Stromal cell of bone marrow (primary cell): ENCODE measurements at regions not wholly inside any gene's neighbourhood (a gene's known extent, or its start where the extent isn't known, plus 50 kb on each side); places are given as distances from the start of the nearest gene placed in this dataset.
"Not testable (repeated sequence)": the region's sequence is repeated elsewhere in the genome, so short reads cannot be mapped to it uniquely, and the experiment has no call there.

ENCODE experiments used
- DNase-seq: peaks from one replicate; pipeline ENCODE4 v3.0.0-alpha.2; 2012; ENCODE audit warnings: low read depth

DNA sequence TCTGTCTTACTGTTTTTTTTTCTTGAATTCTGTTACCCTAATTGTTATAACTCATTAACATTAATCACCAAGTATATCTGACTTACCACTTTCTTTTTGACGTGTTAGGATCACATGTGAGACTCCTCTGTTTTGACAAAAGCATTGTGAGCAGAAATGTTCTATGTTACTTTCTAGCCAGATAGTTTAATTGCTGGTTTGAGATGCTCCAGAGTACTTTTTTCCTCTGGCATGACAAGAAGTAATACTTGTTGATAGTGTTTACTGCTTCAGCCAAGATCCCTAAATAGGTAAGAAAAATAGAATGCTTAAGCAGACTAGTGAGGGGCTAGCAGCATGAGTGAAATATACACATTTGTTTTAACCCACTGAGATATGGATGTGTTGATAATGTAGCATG, 303.9 kb upstream of the PABPC4L start:
- DNase-seq = no peak

DNA sequence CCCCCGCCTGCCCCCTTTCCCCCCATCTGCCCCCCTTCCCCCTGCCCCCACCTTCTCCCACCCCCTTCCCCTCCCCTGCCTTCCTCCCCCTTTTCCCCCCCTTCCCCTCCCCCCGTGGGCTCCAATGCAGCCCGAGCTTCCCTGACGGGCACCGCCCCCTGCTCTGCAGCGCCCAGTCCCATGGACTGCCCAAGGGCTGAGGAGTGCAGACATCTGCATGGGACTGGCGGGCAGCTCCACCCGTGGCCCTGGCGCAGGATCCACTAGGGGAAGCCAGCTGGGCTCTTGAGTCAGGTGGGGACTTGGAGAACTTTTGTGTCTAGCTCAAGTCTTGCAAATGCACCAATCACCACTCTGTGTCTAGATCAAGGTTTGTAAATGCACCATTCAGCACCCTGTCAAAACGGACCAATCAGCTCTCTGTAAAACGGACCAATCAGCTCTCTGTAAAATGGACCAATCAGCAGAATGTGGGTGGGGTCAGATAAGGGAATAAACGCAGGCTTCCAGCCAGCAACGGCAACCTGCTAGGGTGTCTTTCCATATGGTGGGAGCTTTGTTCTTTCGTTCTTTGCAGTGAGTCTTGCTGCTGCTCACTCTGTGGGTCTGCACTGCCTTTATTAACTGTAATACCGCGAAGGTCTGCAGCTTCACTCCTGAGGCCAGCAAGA, 300.5 kb upstream of the PABPC4L start:
- no peak for DNase-seq

GRCh38 chr4:134501488-134501887, 299.9 kb upstream of the PABPC4L start:
- not testable (repeated sequence) for DNase-seq

DNA sequence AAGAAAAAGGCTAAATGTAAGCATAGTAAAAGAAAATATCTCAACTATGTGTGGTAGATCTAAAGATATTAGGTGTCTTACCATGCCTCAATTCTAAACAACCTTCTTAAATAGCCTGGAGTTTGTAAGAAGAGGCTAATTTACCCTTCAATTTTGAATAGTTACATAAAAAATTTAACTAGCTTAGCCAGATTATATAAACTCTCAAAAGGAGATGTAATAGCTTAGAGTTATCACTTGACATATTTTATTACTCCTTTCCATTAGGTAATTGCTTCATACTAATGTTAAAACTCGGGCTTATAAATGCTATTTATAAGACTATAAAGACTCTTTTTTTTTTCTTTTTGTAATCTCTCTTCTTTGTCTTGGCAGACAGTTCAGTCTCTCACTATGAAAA, 297.5 kb upstream of the PABPC4L start:
- no peak for DNase-seq

DNA sequence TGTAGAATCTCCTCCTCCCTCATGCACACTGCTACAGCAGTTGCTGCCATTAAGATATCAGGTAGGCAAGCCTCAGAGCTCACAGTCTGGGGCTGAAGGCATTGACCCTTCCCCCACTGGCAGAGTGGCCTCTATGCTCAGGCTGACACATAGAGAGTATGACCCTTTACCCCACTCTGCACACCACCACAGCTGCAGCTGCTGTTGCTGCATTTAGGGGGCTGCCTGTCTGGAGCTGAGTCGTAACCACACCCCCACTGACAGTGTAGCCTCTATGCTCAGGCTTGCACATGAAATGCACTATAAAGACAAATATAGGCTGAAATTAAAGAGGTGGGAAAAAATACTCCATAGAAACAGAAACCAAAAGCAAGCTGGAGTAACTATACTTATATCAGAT, 289.3 kb upstream of the PABPC4L start:
- no peak for DNase-seq

GRCh38 chr4:134483514-134483913, 281.9 kb upstream of the PABPC4L start:
- not testable (repeated sequence) for DNase-seq

DNA sequence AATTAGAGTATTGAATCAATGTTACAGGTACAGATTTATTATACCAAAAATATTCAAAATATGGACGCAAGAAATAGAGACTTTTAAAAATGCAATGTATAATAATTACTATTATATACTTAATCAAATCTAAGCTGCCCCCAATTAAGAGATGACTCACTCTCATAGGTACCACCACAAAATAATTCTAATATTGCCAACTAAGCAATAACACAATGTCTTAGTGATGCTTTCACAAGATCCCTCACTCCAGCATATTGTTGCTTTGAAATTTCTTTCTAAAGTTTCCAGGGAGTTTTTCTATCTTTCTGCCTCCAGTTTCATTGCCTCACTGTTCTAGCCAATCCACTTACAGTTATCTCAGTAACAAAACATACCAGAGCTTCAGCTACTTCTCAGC, 270.0 kb upstream of the PABPC4L start:
- DNase-seq = no peak

DNA sequence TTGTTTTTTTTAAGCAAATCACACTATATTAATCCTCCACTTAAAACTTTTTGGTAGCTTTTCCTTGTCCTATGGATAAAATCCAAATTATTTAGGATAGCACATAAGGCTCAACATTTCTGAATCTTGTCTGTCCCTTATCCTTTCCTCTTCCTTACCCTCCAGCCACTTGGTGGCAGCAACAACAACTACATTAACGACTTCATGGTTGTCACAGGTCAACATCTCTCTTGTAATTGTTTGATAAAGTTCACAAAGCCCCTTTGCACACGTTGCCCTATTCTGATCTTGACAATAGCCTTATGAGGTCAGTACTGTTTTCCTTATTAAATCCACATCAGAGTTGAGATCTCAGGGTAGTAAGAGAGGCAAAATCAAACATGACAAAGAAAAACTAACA, 269.0 kb upstream of the PABPC4L start:
- peak; percentile 0 for DNase-seq

DNA sequence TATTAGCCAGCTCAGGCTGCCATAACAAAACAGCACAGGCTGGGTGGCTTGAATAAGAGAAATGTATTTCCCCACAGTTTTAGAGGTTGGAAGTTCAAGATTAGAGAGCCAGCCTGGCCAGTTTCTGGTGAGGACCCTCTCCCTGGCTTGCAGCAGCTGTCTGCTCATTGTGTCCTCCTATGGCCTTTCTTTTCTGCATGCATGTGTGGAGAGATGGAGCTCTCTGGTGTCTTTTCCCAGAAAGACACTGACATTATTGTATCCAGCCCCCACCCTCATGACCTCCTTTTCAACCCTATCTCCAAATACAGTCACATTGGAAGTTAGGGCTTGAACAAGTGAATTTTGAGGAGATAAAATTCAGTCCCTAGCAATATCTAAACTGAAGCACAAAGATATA, 263.8 kb upstream of the PABPC4L start:
- DNase-seq = no peak

DNA sequence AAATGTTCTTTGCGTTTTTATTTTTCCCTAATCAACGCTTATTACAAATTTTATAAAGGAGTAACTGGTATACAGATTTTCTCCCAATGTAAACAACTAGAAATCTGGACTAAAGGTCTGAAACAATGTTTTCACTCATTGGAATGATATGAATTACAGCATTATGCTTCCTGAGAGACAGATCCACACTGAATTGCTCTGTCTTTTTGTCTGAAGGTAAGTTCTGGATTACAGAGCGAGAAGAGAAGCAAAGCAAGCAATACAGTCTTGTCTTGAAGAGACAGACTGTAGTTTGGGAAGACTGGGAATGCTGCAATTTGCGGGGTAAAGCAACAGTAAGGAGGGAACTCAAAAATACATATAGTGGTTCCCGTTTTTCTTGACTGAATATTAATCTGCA, 262.2 kb upstream of the PABPC4L start:
- no peak for DNase-seq

DNA sequence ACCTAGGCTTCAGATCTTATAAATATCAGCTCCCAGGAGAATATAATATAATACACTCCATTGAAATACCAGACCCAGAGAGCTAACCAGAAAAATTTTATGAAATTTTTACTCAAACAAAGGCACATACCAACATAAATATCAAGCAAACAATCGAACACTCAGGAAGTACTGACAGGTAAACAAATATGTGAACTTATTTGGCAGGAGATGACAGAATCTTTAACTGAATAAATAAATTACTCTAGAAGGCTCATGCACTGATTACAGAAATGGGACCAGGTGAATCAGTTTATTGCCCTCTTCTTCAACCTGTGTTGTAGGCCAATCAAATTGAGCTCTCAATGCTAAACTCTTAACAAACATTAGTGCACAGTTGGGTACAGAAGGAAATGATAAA, 225.2 kb upstream of the PABPC4L start:
- no peak for DNase-seq

- DNase-seq = no peak
Measured at GRCh38 chr4:134425756-134426155, 224.2 kb upstream of the PABPC4L start.

- no peak for DNase-seq
Measured at GRCh38 chr4:134422776-134423175, 221.2 kb upstream of the PABPC4L start.

DNA sequence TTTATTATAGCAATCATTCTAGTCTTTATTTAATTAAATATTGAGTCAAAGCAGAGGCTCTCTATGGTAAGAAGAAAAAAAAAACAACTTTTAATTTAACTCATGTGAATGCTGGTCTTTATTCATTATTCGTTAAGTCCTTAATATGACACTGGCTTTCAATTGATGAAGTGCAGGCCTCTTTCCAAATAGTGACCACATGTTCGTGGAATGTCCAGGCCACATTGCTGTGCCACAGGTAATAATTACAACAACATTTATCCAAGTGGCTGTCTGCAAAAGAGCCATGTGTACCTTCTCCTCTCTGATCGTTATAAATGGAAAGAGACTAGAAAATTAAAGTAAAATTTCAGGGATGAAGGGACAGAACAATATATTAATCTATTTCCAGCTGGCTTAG, 220.1 kb upstream of the PABPC4L start:
- DNase-seq = no peak

DNA sequence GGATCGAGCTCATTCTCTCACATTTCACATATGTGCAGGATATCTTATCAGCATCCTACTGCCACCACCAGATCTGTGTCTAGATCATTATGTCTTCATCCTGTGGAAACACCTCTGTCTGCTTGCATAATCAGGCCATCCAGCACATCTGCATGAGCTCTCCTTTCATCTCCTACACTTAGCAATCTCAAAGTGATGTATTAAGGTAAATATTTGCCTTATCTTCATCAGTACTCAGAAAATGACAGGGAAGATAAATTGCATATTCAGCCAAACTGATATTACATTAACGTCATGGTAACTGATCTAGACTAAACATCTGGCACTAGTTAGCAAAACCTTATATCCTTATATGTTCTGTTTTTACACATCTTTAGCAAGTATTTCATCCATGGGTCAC, 207.3 kb upstream of the PABPC4L start:
- no peak for DNase-seq

- DNase-seq = no peak
Measured at GRCh38 chr4:134401798-134402197, 200.2 kb upstream of the PABPC4L start.

GRCh38 chr4:134393592-134393991, 192.0 kb upstream of the PABPC4L start:
- no peak for DNase-seq

DNA sequence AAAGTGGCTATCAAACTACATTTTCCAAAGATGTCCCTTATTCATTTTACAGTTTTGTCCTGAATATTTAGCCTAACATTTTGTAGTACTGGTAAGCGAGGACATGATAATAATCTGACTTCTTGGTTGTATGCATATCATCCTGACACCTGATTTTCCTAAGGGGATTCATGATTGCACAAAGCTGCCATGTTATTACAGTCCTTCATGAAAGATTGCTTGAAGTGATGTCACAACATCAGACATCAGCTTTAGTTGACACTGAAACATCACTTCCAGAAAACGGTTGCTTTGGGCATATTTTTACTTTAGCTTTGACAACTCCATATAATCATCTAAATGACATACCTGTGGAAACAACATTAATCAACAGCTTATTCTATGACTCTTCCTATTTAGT, 188.7 kb upstream of the PABPC4L start:
- no peak for DNase-seq

- DNase-seq = no peak
Measured at GRCh38 chr4:134388351-134388750, 186.8 kb upstream of the PABPC4L start.

DNA sequence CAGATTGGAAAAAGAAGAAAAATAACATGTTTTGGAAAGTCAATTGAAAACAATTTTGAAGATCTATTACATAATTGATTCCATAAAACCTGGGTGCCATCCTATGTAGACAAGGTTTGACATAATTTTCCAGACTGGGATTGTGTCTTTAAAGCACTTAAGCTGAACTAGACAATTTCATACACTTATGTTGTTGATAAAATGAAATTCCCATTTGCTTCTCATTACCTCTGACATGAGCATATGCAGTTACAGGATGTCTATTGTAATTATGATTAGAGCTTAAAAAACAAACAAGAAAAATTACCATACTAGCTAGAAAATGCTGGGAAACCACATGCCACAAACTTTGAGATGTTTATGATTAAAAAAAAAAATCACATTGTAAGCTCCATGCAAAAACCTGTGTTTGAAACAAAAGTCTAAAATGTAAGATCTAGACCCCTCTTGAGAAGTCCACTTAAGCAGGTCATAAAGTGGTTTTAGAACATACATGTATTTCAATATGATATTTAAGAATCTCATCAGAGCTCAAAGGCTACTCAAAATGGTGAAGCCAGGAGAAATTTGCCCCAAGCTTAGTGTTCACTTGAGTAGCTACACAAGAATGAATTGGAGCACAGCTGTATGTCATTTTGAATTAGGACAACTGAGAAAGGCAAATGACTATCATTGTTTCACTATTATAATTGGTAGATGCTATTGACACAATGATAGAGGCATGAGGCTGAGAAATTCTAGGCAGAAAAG, 181.1 kb upstream of the PABPC4L start:
- DNase-seq = no peak

- DNase-seq = no peak
Measured at GRCh38 chr4:134375775-134376174, 174.2 kb upstream of the PABPC4L start.

DNA sequence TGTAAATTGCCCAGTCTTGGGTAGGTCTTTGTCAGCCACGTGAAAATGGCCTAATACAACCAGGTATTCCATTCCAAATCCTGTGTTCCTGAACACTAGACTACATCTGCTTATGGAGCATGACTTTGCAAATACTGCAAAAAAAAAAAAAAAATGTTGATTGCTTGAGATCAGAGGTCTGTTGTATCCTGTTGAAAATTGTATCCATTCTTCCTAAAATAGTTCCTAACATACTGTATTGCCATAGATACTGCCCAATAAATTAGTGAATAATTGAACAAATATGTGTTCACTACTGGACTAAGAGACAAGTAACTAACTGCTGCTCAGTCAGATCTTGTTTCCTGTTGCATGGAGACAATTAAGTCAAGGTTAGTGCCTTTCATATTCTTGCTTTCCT, 164.3 kb upstream of the PABPC4L start:
- DNase-seq = no peak

- DNase-seq = no peak
Measured at GRCh38 chr4:134364928-134365327, 163.3 kb upstream of the PABPC4L start.

GRCh38 chr4:134345244-134345643, 143.7 kb upstream of the PABPC4L start:
- DNase-seq = no peak
